Activated CD4-positive, alpha-beta T cell treated with anti-CD3 and anti-CD28 coated beads, Interleukin-2, amount 10 ng/mL, durations not matched to agents 24 days and 14 days (primary cell): ENCODE measurements at regions not wholly inside any gene's neighbourhood (a gene's known extent, or its start where the extent isn't known, plus 50 kb on each side); places are given as distances from the start of the nearest gene placed in this dataset.
A peak's percentile ranks its signal among the peaks of the same experiment; 100 is the strongest.

ENCODE experiments used
- DNase-seq: peaks from one replicate; pipeline ENCODE4 v3.0.0; 2022
- H3K27ac Mint-ChIP-seq: one replicate; pipeline ENCODE4 v1.8.0; 2022; ENCODE audit warnings: mild to moderate bottlenecking, mixed read lengths
- H3K27me3 Mint-ChIP-seq: one replicate; pipeline ENCODE4 v1.8.0; 2022; ENCODE audit warnings: mixed read lengths
- H3K36me3 Mint-ChIP-seq: one replicate; pipeline ENCODE4 v1.8.0; 2022; ENCODE audit warnings: low read depth, mild to moderate bottlenecking, mixed read lengths
- H3K4me1 Mint-ChIP-seq: one replicate; pipeline ENCODE4 v1.8.0; 2021; ENCODE audit warnings: mixed read lengths
- H3K4me3 Mint-ChIP-seq: one replicate; pipeline ENCODE4 v1.8.0; 2022; ENCODE audit warnings: mild to moderate bottlenecking, moderate library complexity, mixed read lengths
- H3K9me3 Mint-ChIP-seq: one replicate; pipeline ENCODE4 v1.8.0; 2021; ENCODE audit warnings: mixed read lengths
- intact Hi-C: fragments of 100-400 bp; cut with micrococcal nuclease; formaldehyde crosslinking; loops from one replicate; pipeline ENCODE4 v1.15.1; 2023

- Mint-ChIP-seq H3K9me3 (no peaks in the 10 kb centered on the region), H3K4me3 (no peak overlapping the region), H3K27me3 (peaks cover 4% of the 10 kb centered on the region), H3K36me3 (no peaks in the 10 kb centered on the region), H3K27ac (no peak overlapping the region), H3K4me1 (no peaks in the 10 kb centered on the region)
- no peak for DNase-seq
- intact Hi-C loops, result no loop called here
Observed at GRCh38 chr4:81930506-81931238, 443.1 kb downstream of the HNRNPD start.

GRCh38 chr4:81923140-81923539, 450.7 kb downstream of the HNRNPD start:
- Mint-ChIP-seq H3K4me3 (no peak overlapping the region), H3K36me3 (no peaks in the 10 kb centered on the region), H3K9me3 (no peaks in the 10 kb centered on the region), H3K4me1 (peaks cover 3% of the 10 kb centered on the region), H3K27me3 (peaks cover 4% of the 10 kb centered on the region), H3K27ac (no peak overlapping the region)
- no peak for DNase-seq
- intact Hi-C loops, result no loop called here

- H3K36me3 Mint-ChIP-seq, result no peaks in the 10 kb centered on the region
- intact Hi-C loops, result no loop called here
- peaks cover 4% of the 10 kb centered on the region for H3K27me3 Mint-ChIP-seq
Observed at GRCh38 chr4:81922313-81922712, 450.6 kb upstream of the RASGEF1B start.

GRCh38 chr4:81921751-81922159, 450.0 kb upstream of the RASGEF1B start:
- no peak overlapping the region for H3K4me3 Mint-ChIP-seq
- peaks cover under 1% of the 10 kb centered on the region for H3K27me3 Mint-ChIP-seq
- H3K36me3 Mint-ChIP-seq, result no peaks in the 10 kb centered on the region
- H3K27ac Mint-ChIP-seq, result no peak overlapping the region
- intact Hi-C loops, result no loop called here
- no peaks in the 10 kb centered on the region for H3K9me3 Mint-ChIP-seq
- DNase-seq, result no peak
- peaks cover 3% of the 10 kb centered on the region for H3K4me1 Mint-ChIP-seq

More at GRCh38 chr4:81922313-81922712, 450.6 kb upstream of the RASGEF1B start:
- peaks cover 3% of the 10 kb centered on the region for H3K4me1 Mint-ChIP-seq
- no peak for DNase-seq
- H3K27ac Mint-ChIP-seq, result no peak overlapping the region
- H3K9me3 Mint-ChIP-seq, result no peaks in the 10 kb centered on the region
- no peak overlapping the region for H3K4me3 Mint-ChIP-seq

- DNase-seq, result no peak
- H3K9me3 Mint-ChIP-seq, result no peaks in the 10 kb centered on the region
- no peak overlapping the region for H3K27ac Mint-ChIP-seq
- no peak overlapping the region for H3K4me3 Mint-ChIP-seq
- H3K27me3 Mint-ChIP-seq, result peaks cover 4% of the 10 kb centered on the region
- no peaks in the 10 kb centered on the region for H3K36me3 Mint-ChIP-seq
- intact Hi-C loops, result no loop called here
- peaks cover 3% of the 10 kb centered on the region for H3K4me1 Mint-ChIP-seq
Observed at GRCh38 chr4:81919810-81920209, 448.1 kb upstream of the RASGEF1B start.

- peaks cover 4% of the 10 kb centered on the region for H3K27me3 Mint-ChIP-seq
- intact Hi-C loops, result no loop called here
- no peak overlapping the region for H3K4me3 Mint-ChIP-seq
- no peaks in the 10 kb centered on the region for H3K9me3 Mint-ChIP-seq
- H3K27ac Mint-ChIP-seq, result no peak overlapping the region
- no peaks in the 10 kb centered on the region for H3K36me3 Mint-ChIP-seq
- DNase-seq, result no peak
- H3K4me1 Mint-ChIP-seq, result peaks cover 3% of the 10 kb centered on the region
Observed at GRCh38 chr4:81919223-81919622, 447.5 kb upstream of the RASGEF1B start.

GRCh38 chr4:81915430-81915829, 443.7 kb upstream of the RASGEF1B start:
- no peaks in the 10 kb centered on the region for H3K9me3 Mint-ChIP-seq
- peaks cover 6% of the 10 kb centered on the region for H3K27me3 Mint-ChIP-seq
- intact Hi-C loops, result no loop called here
- H3K36me3 Mint-ChIP-seq, result no peaks in the 10 kb centered on the region
- DNase-seq, result no peak
- H3K4me1 Mint-ChIP-seq, result peaks cover 4% of the 10 kb centered on the region
- no peak overlapping the region for H3K4me3 Mint-ChIP-seq
- no peak overlapping the region for H3K27ac Mint-ChIP-seq

- intact Hi-C loops, result loop anchor here (5.0 kb wide), 2 partner anchors 447 to 507 kb away; no protein-coding TSS in a partner anchor
- Mint-ChIP-seq H3K36me3 (no peaks in the 10 kb centered on the region), H3K27me3 (peaks cover 6% of the 10 kb centered on the region), H3K27ac (no peak overlapping the region), H3K9me3 (no peaks in the 10 kb centered on the region), H3K4me1 (peaks cover 4% of the 10 kb centered on the region), H3K4me3 (no peak overlapping the region)
- DNase-seq, result no peak
Observed at GRCh38 chr4:81914623-81915022, 442.9 kb upstream of the RASGEF1B start.

GRCh38 chr4:81913427-81913879, 441.7 kb upstream of the RASGEF1B start:
- intact Hi-C loops, result loop anchor here (5.0 kb wide), 2 partner anchors 446 to 506 kb away; no protein-coding TSS in a partner anchor
- Mint-ChIP-seq H3K27ac (no peak overlapping the region), H3K4me1 (peaks cover 4% of the 10 kb centered on the region), H3K36me3 (no peaks in the 10 kb centered on the region), H3K9me3 (no peaks in the 10 kb centered on the region), H3K27me3 (peaks cover 9% of the 10 kb centered on the region), H3K4me3 (no peak overlapping the region)
- DNase-seq, result peak; percentile 85

GRCh38 chr4:81912376-81913030, 440.8 kb upstream of the RASGEF1B start:
- Mint-ChIP-seq H3K4me1 (peaks cover 4% of the 10 kb centered on the region), H3K4me3 (no peak overlapping the region), H3K36me3 (no peaks in the 10 kb centered on the region), H3K9me3 (no peaks in the 10 kb centered on the region), H3K27ac (no peak overlapping the region), H3K27me3 (peaks cover 9% of the 10 kb centered on the region)
- intact Hi-C loops, result loop anchor here (5.0 kb wide), 2 partner anchors 445 to 505 kb away; no protein-coding TSS in a partner anchor
- no peak for DNase-seq

- intact Hi-C loops, result no loop called here
- DNase-seq, result no peak
- no peak overlapping the region for H3K4me3 Mint-ChIP-seq
- H3K36me3 Mint-ChIP-seq, result no peaks in the 10 kb centered on the region
- no peak overlapping the region for H3K27ac Mint-ChIP-seq
- no peaks in the 10 kb centered on the region for H3K4me1 Mint-ChIP-seq
- H3K9me3 Mint-ChIP-seq, result no peaks in the 10 kb centered on the region
- H3K27me3 Mint-ChIP-seq, result peaks cover 3% of the 10 kb centered on the region
Observed at GRCh38 chr4:81906905-81907304, 435.2 kb upstream of the RASGEF1B start.

- Mint-ChIP-seq H3K4me1 (no peaks in the 10 kb centered on the region), H3K36me3 (no peaks in the 10 kb centered on the region), H3K27ac (no peak overlapping the region), H3K27me3 (peaks cover 3% of the 10 kb centered on the region), H3K4me3 (no peak overlapping the region), H3K9me3 (no peaks in the 10 kb centered on the region)
- intact Hi-C loops, result no loop called here
- peak; percentile 62 for DNase-seq
Observed at GRCh38 chr4:81905971-81906370, 434.3 kb upstream of the RASGEF1B start.

GRCh38 chr4:81904121-81904520, 432.4 kb upstream of the RASGEF1B start:
- no peaks in the 10 kb centered on the region for H3K36me3 Mint-ChIP-seq
- no peaks in the 10 kb centered on the region for H3K4me1 Mint-ChIP-seq
- H3K4me3 Mint-ChIP-seq, result no peak overlapping the region
- H3K27me3 Mint-ChIP-seq, result peaks cover 2% of the 10 kb centered on the region
- H3K27ac Mint-ChIP-seq, result no peak overlapping the region
- intact Hi-C loops, result no loop called here
- DNase-seq, result no peak
- no peaks in the 10 kb centered on the region for H3K9me3 Mint-ChIP-seq

GRCh38 chr4:81903212-81903611, 431.5 kb upstream of the RASGEF1B start:
- intact Hi-C loops, result no loop called here
- no peaks in the 10 kb centered on the region for H3K9me3 Mint-ChIP-seq
- H3K36me3 Mint-ChIP-seq, result no peaks in the 10 kb centered on the region
- no peak overlapping the region for H3K27ac Mint-ChIP-seq
- H3K4me3 Mint-ChIP-seq, result no peak overlapping the region
- H3K27me3 Mint-ChIP-seq, result no peaks in the 10 kb centered on the region
- DNase-seq, result no peak
- H3K4me1 Mint-ChIP-seq, result no peaks in the 10 kb centered on the region
